GM12878 (cell line): ENCODE measurements at regions not wholly inside any gene's neighbourhood (a gene's known extent, or its start where the extent isn't known, plus 50 kb on each side); places are given as distances from the start of the nearest gene placed in this dataset.

ENCODE experiments used
- CREB1 ChIP-seq: IDR thresholded peaks from 2 replicates; pipeline ENCODE4 v1.6.1; 2012; ENCODE audit warnings: low read depth, mild to moderate bottlenecking, inconsistent platforms
- CTCF ChIP-seq, 3 experiments: IDR thresholded peaks in 2 of 3; conservative IDR thresholded peaks in 1 of 3; 2 replicates each; pipeline ENCODE4 v1.5.1; 2011; ENCODE audit warnings: low read depth in 3 of 3, low read length in 3 of 3, mild to moderate bottlenecking in 3 of 3, control low read depth in 2 of 3, moderate library complexity in 2 of 3, inconsistent platforms in 1 of 3, mixed read lengths in 1 of 3; ENCODE audit not compliant: control insufficient read depth in 2 of 3, insufficient read depth in 1 of 3; ENCODE audit errors: extremely low read depth in 1 of 3
- DPF2 ChIP-seq: fragments of 450-650 bp; IDR thresholded peaks from 2 replicates; pipeline ENCODE4 v1.6.1; 2017; ENCODE audit warnings: mild to moderate bottlenecking
- EP300 ChIP-seq, 2 experiments: fragments of 150-350 bp in 1 of 2; IDR thresholded peaks; 2 replicates each; pipeline ENCODE4 v1.6.1; 2011 to 2012; ENCODE audit warnings: low read depth in 2 of 2, low read length in 2 of 2, borderline replicate concordance in 1 of 2, improper control_type of control experiment in 1 of 2, inconsistent platforms in 1 of 2; ENCODE audit not compliant: control insufficient read depth in 1 of 2
- GATAD2B ChIP-seq: fragments of 450-650 bp; conservative IDR thresholded peaks from 2 replicates; pipeline ENCODE4 v1.6.1; 2017; ENCODE audit warnings: low read depth, mild to moderate bottlenecking, moderate library complexity
- NFYB ChIP-seq: IDR thresholded peaks from 2 replicates; pipeline ENCODE4 v1.6.1; 2011; ENCODE audit warnings: low read depth, mild to moderate bottlenecking, low read length, improper control_type of control experiment, moderate library complexity; ENCODE audit not compliant: insufficient read depth
- NR2F1 ChIP-seq: fragments of 450-650 bp; conservative IDR thresholded peaks from 2 replicates; pipeline ENCODE4 v1.6.1; 2017; ENCODE audit warnings: mild to moderate bottlenecking
- POLR2A ChIP-seq: IDR thresholded peaks from 2 replicates; pipeline ENCODE4 v1.6.1; 2011; ENCODE audit warnings: low read depth, mild to moderate bottlenecking, low read length
- RAD21 ChIP-seq: IDR thresholded peaks from 2 replicates; pipeline ENCODE4 v1.6.1; 2011; ENCODE audit warnings: mild to moderate bottlenecking, low read depth, low read length, moderate library complexity; ENCODE audit not compliant: insufficient read depth
- REST ChIP-seq: IDR thresholded peaks from 2 replicates; pipeline ENCODE4 v1.6.1; 2012; ENCODE audit warnings: mild to moderate bottlenecking, low read depth, low read length
- SIN3A ChIP-seq: IDR thresholded peaks from 2 replicates; pipeline ENCODE4 v1.6.1; 2012; ENCODE audit warnings: low read depth, low read length, improper control_type of control experiment
- ZBTB33 ChIP-seq: fragments of 450-650 bp; IDR thresholded peaks from 2 replicates; pipeline ENCODE4 v1.6.1; 2017; ENCODE audit warnings: mild to moderate bottlenecking
- ZSCAN29 ChIP-seq: fragments of 450-650 bp; IDR thresholded peaks from 2 replicates; pipeline ENCODE4 v1.6.1; 2017; ENCODE audit warnings: mild to moderate bottlenecking, moderate library complexity

- TF ChIP-seq REST = no peak
- no peak for TF ChIP-seq NR2F1
- TF ChIP-seq EP300 (IDR thresholded peaks at IDR 0.05; ENCODE audit: borderline replicate concordance in 1 of 2, control insufficient read depth in 1 of 2, low read depth in 2 of 2, low read length in 2 of 2) = no peak
- TF ChIP-seq CTCF (IDR thresholded peaks at IDR 0.05 in 2 of 3, conservative IDR thresholded peaks at IDR 0.05 in 1 of 3; ENCODE audit: control insufficient read depth in 2 of 3, extremely low read depth in 1 of 3, insufficient read depth in 1 of 3, low read depth in 3 of 3, low read length in 3 of 3) = no peak
- no peak for TF ChIP-seq SIN3A
- TF ChIP-seq NFYB = no peak
- TF ChIP-seq DPF2 = no peak
- no peak for TF ChIP-seq RAD21
- no peak for TF ChIP-seq GATAD2B
- TF ChIP-seq CREB1 = no peak
- TF ChIP-seq ZSCAN29 = no peak
- TF ChIP-seq ZBTB33 = no peak
- no peak for TF ChIP-seq POLR2A
Measured at GRCh38 chr12:19665121-19665900, 226.0 kb downstream of the AEBP2 start.
